Dendritic cell treated with granulocyte-macrophage colony-stimulating factor and Interleukin-4, amounts not matched to agents 40 ng/mL and 50 ng/mL, for 4 days (primary cell): ENCODE measurements at regions not wholly inside any gene's neighbourhood (a gene's known extent, or its start where the extent isn't known, plus 50 kb on each side); places are given as distances from the start of the nearest gene placed in this dataset.

Source experiments
- H3K27ac Mint-ChIP-seq: one replicate; pipeline ENCODE4 v1.8.0; 2022; ENCODE audit warnings: mild to moderate bottlenecking, mixed read lengths
- H3K27me3 Mint-ChIP-seq: one replicate; pipeline ENCODE4 v1.8.0; 2022; ENCODE audit warnings: mild to moderate bottlenecking, mixed read lengths
- H3K36me3 Mint-ChIP-seq: one replicate; pipeline ENCODE4 v1.8.0; 2022; ENCODE audit warnings: low read depth, mixed read lengths
- H3K4me1 Mint-ChIP-seq: one replicate; pipeline ENCODE4 v1.8.0; 2022; ENCODE audit warnings: low read depth, mixed read lengths
- H3K4me3 Mint-ChIP-seq: one replicate; pipeline ENCODE4 v1.8.0; 2022; ENCODE audit warnings: mild to moderate bottlenecking, moderate library complexity, mixed read lengths
- H3K9me3 Mint-ChIP-seq: one replicate; pipeline ENCODE4 v1.8.0; 2022; ENCODE audit warnings: mixed read lengths
- intact Hi-C: fragments of 100-400 bp; cut with micrococcal nuclease; formaldehyde crosslinking; loops from one replicate; pipeline ENCODE4 v1.15.0; 2022

DNA sequence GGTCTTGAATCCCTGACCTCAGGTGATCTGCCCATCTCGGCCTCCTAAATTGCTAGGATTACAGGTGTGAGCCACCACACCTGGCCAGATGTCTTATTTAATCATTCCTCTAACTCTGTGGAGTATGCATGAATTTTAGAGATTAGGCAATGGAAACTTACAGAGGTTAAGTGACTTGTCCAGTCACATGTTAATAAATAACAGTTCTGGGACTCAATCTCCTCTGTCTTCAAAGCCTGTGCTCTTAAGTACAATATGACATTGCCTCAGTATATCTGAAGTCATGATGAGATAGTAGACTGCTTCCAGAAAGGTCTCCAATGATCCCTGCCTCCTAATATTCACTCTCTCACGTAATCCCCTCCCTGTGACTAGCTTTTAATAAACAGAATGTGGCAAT is 72.9 kb upstream of the TDRD3 start:
- intact Hi-C loops = no loop called here
- Mint-ChIP-seq H3K27ac (no peak overlapping the region), H3K4me1 (peaks cover 16% of the 10 kb centered on the region), H3K4me3 (no peak overlapping the region), H3K9me3 (no peaks in the 10 kb centered on the region), H3K27me3 (peaks cover under 1% of the 10 kb centered on the region), H3K36me3 (no peaks in the 10 kb centered on the region)

DNA sequence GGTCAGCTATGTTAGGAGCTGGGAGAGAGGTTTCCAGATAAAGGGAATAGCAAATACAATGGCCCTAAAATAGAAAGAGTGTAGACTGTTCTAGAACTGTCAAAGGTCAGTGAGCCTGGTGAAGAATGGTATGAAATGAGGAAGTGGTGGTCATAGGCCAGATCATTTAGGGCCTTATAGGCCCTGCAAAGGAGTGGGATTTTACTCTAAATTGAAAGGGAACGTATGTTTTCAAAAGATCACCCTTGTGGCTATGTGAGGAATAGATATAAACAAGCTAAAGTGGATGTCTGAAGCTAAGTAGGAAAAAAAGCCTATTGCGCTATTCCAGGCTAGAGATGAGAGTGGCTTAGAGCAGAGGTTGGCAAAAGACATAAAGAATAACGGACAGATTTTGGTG is 70.7 kb upstream of the TDRD3 start:
- Mint-ChIP-seq H3K27ac (no peak overlapping the region), H3K36me3 (no peaks in the 10 kb centered on the region), H3K4me3 (no peak overlapping the region), H3K4me1 (peaks cover 21% of the 10 kb centered on the region), H3K27me3 (no peaks in the 10 kb centered on the region), H3K9me3 (no peaks in the 10 kb centered on the region)
- intact Hi-C loops = no loop called here

DNA sequence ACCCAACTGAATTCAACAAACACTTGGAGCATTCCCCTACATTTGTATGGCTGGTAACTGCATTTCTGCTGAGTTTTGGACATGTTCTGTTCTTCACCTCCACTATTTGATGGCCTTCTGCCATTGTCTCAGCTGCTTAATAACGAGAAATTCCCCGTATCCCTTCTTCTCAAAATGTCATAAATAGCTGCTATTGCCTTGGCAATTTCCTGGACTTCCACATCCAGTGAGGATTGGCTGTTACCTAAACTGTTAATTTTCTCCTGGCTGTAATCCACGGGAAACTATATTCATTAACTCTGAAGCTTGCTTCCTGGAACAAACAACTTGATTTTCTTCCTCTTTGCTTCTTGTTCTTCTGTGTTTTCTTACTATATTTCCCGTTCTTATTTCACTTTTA is 69.5 kb upstream of the TDRD3 start:
- no peak overlapping the region for H3K4me3 Mint-ChIP-seq
- no peaks in the 10 kb centered on the region for H3K9me3 Mint-ChIP-seq
- H3K27ac Mint-ChIP-seq = no peak overlapping the region
- intact Hi-C loops = no loop called here
- peaks cover 21% of the 10 kb centered on the region for H3K4me1 Mint-ChIP-seq
- H3K36me3 Mint-ChIP-seq = no peaks in the 10 kb centered on the region
- H3K27me3 Mint-ChIP-seq = no peaks in the 10 kb centered on the region

DNA sequence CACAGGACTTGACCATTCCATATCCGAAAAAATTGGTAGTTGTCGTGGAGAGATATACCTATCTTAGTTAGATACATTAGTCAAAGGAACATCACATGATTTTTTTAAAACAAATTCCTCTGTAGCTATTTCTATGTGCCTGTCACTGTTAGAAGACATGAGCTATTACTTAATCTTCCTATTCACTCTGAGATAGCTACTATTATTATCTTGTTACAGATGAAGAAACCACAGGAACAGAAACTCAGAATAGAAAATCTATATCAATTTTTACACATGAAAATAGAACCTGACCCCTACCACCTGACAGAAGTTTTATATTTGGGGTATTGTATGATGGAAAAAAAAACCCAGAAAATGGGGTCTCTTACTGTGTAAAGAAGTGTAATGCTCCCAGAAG is 68.9 kb upstream of the TDRD3 start:
- H3K27me3 Mint-ChIP-seq = no peaks in the 10 kb centered on the region
- H3K4me3 Mint-ChIP-seq = no peak overlapping the region
- intact Hi-C loops = no loop called here
- no peaks in the 10 kb centered on the region for H3K36me3 Mint-ChIP-seq
- H3K27ac Mint-ChIP-seq = no peak overlapping the region
- peaks cover 21% of the 10 kb centered on the region for H3K4me1 Mint-ChIP-seq
- H3K9me3 Mint-ChIP-seq = no peaks in the 10 kb centered on the region

DNA sequence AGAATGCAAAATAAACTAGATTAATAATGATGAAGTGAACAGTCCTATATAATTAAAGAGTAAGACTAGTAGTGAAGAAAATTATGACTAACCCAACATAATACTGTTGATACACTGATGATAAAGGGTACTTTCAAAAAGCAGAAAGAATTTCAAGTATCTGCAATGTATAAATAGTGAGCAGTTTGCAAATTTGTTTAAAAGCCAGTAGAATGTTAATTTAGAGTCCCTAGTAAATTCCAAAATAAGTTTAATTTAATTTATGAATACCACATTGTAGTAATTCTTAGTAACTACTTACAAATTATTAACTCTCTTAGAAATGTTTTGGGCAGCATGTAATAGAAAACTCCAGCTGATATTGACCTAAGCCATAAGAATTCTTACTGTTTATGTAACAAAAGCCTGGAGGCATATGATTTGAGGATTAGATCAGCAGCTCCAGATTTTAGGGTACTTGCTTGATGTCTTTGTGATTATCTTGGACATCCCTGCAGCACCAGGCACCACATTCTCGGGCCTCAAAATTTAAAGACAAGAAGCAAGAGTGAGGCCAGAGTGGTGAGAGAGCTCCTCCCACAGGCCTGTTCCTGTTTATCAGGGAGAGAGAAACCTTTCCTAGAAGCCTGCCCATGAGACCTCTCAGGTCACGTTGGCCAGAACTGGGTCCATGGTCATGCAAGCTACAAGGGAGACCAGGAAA is 67.6 kb upstream of the TDRD3 start:
- intact Hi-C loops = no loop called here
- Mint-ChIP-seq H3K4me1 (peaks cover 21% of the 10 kb centered on the region), H3K4me3 (no peak overlapping the region), H3K36me3 (no peaks in the 10 kb centered on the region), H3K27ac (no peak overlapping the region), H3K27me3 (no peaks in the 10 kb centered on the region), H3K9me3 (no peaks in the 10 kb centered on the region)

DNA sequence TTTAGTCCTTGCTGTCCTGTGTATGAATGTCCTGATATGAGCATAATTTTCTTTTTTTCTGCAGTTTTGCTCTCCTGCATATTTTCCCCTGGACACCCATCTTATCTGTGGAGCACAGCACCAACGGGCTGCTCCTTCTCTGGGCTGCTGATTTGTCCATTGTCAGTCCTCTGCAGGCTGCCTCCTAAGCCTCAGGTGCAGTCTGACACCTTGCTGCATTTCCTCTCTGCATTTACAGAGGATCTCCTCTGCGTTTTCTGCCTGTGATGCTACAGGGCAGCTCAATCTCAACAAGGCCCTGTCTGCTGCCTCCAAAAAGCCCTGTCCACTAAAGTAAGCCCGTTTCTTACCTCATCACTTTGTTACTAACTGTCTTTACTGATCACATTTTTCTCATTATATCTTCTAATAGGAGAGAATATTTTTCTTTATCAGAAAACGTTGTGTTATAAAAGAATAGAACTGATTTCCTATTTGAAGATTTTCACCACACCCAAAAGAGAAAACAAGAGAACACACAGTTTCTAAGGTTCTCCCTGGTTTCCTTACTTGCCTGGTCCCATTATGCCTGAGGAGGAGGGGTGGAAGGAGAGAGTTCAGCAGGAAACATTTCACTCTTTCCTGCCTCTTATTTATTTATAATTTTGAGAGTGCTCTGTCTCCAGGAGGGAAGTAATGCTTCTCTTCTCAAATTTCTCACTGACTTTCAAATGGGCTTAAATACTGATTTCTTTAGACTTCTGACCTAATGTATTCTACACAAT is 65.6 kb upstream of the TDRD3 start:
- Mint-ChIP-seq H3K27me3 (no peaks in the 10 kb centered on the region), H3K4me3 (no peak overlapping the region), H3K27ac (no peak overlapping the region), H3K4me1 (peaks cover 21% of the 10 kb centered on the region), H3K9me3 (no peaks in the 10 kb centered on the region), H3K36me3 (no peaks in the 10 kb centered on the region)
- intact Hi-C loops = no loop called here

DNA sequence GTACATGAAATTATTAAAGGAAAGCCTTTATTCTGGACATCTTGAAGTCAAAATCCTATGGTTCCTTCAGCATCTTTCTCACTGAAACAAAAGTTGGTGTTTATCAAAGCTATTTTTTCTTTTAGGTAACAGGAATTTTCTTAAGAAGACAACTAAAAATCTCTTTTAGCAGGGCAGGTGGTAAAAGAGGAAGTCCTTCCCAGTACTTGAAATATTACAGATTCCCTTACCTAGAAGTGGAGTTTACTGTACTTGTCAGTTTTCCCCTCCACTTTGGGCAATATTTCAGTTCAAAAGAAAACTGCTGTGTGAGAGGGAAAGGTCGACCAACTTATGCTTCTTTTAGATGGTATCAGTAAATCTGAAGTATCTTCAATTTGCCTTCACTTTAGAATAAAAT is 64.3 kb upstream of the TDRD3 start:
- H3K27me3 Mint-ChIP-seq = no peaks in the 10 kb centered on the region
- no peak overlapping the region for H3K4me3 Mint-ChIP-seq
- H3K36me3 Mint-ChIP-seq = no peaks in the 10 kb centered on the region
- H3K9me3 Mint-ChIP-seq = no peaks in the 10 kb centered on the region
- peaks cover 15% of the 10 kb centered on the region for H3K4me1 Mint-ChIP-seq
- H3K27ac Mint-ChIP-seq = no peak overlapping the region
- intact Hi-C loops = no loop called here

DNA sequence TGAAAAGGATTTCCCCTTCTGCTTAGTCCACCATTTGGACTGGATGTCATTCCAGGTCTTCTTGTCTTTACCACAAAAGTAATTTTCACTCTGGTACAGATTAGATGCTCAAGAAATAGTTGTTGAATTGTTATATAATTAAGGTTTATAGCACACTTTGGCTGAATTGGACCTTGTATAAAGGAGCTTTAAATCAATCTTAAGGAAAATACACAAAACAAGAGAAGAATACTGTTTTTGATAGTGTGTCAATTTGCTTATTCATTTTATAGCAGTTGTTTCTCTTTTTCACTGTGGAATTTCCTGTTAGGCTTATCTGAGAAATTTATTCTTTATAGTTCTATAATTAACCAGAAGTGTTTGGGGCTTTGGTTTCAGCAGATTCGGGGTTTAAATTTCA is 62.7 kb upstream of the TDRD3 start:
- Mint-ChIP-seq H3K4me3 (no peak overlapping the region), H3K9me3 (no peaks in the 10 kb centered on the region), H3K27me3 (peaks cover 6% of the 10 kb centered on the region), H3K27ac (no peak overlapping the region), H3K36me3 (no peaks in the 10 kb centered on the region), H3K4me1 (peaks cover 5% of the 10 kb centered on the region)
- intact Hi-C loops = loop anchor here (2.0 kb wide), 1 partner anchor 652 kb away; no protein-coding TSS in a partner anchor

DNA sequence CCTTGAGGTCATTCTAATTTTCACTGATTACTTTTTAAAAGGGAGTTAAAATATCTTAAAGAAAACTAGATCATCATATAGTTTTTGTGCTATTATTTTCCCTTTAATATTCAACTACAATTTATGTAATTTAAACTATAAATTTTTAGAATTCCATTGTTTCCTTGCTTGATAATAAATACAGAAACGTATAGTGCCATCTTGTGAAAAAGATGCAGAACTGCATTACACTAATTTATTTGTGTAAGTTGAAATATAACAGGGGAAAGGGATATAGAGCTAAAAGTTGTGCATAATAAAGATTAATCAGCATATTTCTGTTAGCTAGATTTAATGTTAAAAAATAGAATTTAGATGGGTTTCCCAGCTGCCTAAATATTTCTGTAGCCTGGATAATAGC is 61.5 kb upstream of the TDRD3 start:
- intact Hi-C loops = loop anchor here (2.0 to 5.0 kb wide), 3 partner anchors 92 to 943 kb away; no protein-coding TSS in a partner anchor

DNA sequence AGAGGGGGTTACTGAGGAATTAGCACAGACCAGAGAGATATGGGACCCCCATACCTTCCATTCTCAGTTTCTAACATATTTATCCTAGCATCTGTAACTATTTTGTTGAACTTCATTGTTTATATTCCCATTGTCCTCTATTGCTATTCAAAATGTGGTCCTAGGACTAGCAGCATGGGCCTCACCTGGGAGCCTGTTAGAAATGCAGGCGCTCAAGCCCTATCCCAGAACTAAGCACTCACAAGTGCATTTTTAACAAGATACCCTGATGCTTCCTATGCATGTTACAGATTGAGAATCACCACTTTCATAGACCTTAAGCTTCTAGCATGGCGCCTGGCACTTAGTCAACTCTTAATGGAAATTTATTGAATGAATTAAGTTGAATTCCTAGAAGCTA is 58.3 kb upstream of the TDRD3 start:
- Mint-ChIP-seq H3K27ac (no peak overlapping the region), H3K36me3 (no peaks in the 10 kb centered on the region), H3K4me1 (no peaks in the 10 kb centered on the region), H3K4me3 (no peak overlapping the region), H3K9me3 (no peaks in the 10 kb centered on the region), H3K27me3 (peaks cover 6% of the 10 kb centered on the region)
- intact Hi-C loops = loop anchor here (5.0 kb wide), 2 partner anchors 89 to 946 kb away; no protein-coding TSS in a partner anchor

More for the DNA sequence above, 61.5 kb upstream of the TDRD3 start:
- Mint-ChIP-seq H3K27me3 (peaks cover 6% of the 10 kb centered on the region), H3K4me1 (no peaks in the 10 kb centered on the region), H3K9me3 (no peaks in the 10 kb centered on the region), H3K36me3 (no peaks in the 10 kb centered on the region), H3K27ac (no peak overlapping the region), H3K4me3 (no peak overlapping the region)

DNA sequence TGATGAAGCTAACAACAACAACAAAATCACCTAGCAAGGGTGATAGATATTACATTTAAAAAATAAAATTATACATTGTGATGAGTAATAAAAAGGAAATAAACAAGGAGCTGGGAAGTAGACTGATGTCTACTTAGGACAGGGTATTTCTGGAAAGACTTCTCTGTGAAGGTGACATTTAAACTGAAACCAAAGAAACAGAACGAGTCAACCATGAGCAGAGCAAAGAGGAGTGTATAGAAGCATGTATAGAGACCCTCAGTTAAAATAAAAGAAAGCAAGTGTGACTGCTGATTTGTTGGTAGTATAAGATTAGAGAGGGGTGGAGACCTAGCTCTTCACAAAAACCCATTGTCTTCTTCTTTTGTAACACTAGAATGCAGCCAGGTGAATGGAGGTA is 53.0 kb upstream of the TDRD3 start:
- H3K27ac Mint-ChIP-seq = no peak overlapping the region
- peaks cover 2% of the 10 kb centered on the region for H3K27me3 Mint-ChIP-seq
- H3K4me3 Mint-ChIP-seq = no peak overlapping the region
- intact Hi-C loops = no loop called here
- no peaks in the 10 kb centered on the region for H3K36me3 Mint-ChIP-seq
- H3K4me1 Mint-ChIP-seq = peaks cover 6% of the 10 kb centered on the region
- no peaks in the 10 kb centered on the region for H3K9me3 Mint-ChIP-seq

DNA sequence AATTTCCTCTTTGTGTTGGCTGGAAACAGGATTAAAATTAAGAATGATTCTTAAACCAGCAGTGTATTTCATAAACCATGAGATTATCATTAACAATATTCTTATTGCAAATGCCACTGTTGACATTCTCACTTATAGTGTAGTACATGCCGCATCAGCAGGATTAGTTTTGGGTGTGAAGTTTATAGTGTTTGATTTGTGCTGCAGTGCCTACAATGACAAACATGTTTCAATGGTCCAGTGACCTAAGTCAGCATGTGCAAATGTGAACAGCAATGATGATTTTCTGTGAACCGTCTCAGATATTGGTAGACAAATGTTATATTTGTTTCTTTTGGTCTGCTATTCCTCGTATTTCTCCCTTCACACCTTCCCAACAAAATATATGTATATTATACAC is 49.8 kb upstream of the TDRD3 start:
- no peaks in the 10 kb centered on the region for H3K36me3 Mint-ChIP-seq
- no peaks in the 10 kb centered on the region for H3K27me3 Mint-ChIP-seq
- no peak overlapping the region for H3K4me3 Mint-ChIP-seq
- intact Hi-C loops = no loop called here
- H3K4me1 Mint-ChIP-seq = peaks cover 6% of the 10 kb centered on the region
- H3K9me3 Mint-ChIP-seq = no peaks in the 10 kb centered on the region
- no peak overlapping the region for H3K27ac Mint-ChIP-seq
